Spleen (tissue), 7 donors: ENCODE measurements at regions not wholly inside any gene's neighbourhood (a gene's known extent, or its start where the extent isn't known, plus 50 kb on each side); places are given as distances from the start of the nearest gene placed in this dataset.

Experiments
- POLR2AphosphoS5 ChIP-seq, 3 donors: sonication (generic); formaldehyde crosslinking; IDR thresholded peaks; one replicate each; pipeline ENCODE4 v1.5.1; 2017; ENCODE audit warnings: antibody characterized with exemption in 3 of 3
- TF ChIP-seq, protein P1 (sequence below), 11 experiments: fragments of 200-600 bp in 7 of 11; fragments of 450-650 bp in 4 of 11; sonication (generic) in 4 of 11; IDR thresholded peaks in 8 of 11; conservative IDR thresholded peaks in 3 of 11; 1 replicate in 7 of 11; 2 replicates in 4 of 11; pipeline versions ENCODE4 v1.4.0 to v1.8.0; 2016 to 2021; ENCODE audit warnings: antibody characterized with exemption in 11 of 11, inconsistent platforms in 4 of 11, mild to moderate bottlenecking in 1 of 11
- donor health status: DM: no; HTN: no; CAD: no; lungs with moderate emphysema.
- donor health status: DM: no; HTN: no; CAD: no.
- donor health status: DM: no; HTN: no; CAD: no.

DNA sequence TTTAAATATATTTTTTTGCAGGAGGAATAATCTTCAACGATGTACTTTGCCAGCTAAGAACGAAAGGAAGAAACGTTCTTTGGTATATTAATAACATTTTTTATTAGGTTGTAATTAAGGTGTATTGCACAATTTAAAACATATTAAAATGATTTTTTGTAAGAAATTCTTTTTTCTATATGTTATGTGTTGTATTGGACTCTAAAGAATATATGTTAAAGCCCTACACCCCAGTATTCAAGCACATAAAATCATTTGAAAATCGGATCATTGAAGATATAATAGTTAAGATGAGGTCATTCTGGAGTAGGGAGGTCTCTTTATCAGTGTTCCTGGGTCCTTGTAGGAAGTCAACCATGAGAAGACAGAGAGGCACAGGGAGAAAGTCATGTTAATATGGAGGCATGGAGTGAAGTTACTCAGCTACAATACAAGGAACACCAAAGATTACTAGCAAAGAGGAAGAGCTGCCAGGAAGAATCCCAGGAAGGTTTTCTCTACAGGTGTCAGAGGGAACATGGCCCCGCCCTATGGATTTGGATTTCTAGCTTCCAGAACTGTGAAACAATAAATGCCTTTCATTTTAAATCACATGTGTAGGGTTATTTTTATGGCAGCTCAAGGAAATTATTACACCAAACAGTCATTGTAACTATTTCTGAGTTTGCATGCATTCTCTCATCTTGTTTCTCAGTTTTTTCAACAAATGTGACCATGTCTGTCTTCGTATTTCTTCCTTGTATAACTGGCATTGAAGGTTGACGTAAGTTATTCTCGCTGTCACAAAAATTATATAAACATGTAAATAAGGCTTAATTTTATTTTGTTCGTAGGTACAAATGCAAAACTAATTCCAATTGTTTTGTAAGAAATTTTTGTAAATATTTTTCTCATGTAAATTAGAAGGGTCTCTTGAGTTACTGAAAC, 75.4 kb upstream of the VPREB1 start:
- TF ChIP-seq, protein P1, sequence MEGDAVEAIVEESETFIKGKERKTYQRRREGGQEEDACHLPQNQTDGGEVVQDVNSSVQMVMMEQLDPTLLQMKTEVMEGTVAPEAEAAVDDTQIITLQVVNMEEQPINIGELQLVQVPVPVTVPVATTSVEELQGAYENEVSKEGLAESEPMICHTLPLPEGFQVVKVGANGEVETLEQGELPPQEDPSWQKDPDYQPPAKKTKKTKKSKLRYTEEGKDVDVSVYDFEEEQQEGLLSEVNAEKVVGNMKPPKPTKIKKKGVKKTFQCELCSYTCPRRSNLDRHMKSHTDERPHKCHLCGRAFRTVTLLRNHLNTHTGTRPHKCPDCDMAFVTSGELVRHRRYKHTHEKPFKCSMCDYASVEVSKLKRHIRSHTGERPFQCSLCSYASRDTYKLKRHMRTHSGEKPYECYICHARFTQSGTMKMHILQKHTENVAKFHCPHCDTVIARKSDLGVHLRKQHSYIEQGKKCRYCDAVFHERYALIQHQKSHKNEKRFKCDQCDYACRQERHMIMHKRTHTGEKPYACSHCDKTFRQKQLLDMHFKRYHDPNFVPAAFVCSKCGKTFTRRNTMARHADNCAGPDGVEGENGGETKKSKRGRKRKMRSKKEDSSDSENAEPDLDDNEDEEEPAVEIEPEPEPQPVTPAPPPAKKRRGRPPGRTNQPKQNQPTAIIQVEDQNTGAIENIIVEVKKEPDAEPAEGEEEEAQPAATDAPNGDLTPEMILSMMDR (IDR thresholded peaks at IDR 0.05 in 8 of 11, conservative IDR thresholded peaks at IDR 0.05 in 3 of 11) = no peak
- no peak for TF ChIP-seq POLR2AphosphoS5 (IDR thresholded peaks at IDR 0.05)
